ENCODE measurements at regions not wholly inside any gene's neighbourhood (a gene's known extent, or its start where the extent isn't known, plus 50 kb on each side); places are given as distances from the start of the nearest gene placed in this dataset.

DNA sequence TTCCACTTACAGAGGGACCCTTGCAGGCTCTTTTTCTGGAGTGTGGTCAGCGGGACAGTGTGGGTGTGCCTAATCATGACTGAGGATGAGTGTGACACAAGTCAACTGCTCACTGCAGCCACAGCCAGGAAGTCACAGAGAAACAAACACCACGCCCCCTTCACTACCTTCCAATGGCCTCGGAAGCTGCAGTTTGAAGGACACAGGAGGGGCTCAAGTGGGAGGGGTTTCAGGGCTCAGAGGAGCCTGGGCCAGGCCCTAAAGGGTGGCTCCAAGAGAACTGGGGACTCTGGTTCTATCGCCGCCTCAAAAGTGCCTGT, 116.2 kb upstream of the SDK2 start:
- TF ChIP-seq CTCF (IDR thresholded peaks at IDR 0.05; ENCODE audit: extremely low read depth, insufficient read depth, missing control alignments): no peak
- in situ Hi-C loops (cut with MboI; ENCODE audit: low pct_unique_long_range_greater_than_20kb, low sequenced_read_pairs, unreplicated experiment): no loop called here
- no peak for DNase-seq (ENCODE audit: low spot score)

GRCh38 chr17:73765824-73766563, 121.7 kb upstream of the SDK2 start:
- in situ Hi-C loops (cut with MboI; ENCODE audit: low pct_unique_long_range_greater_than_20kb, low sequenced_read_pairs, unreplicated experiment): no loop called here
- TF ChIP-seq CTCF (IDR thresholded peaks at IDR 0.05; ENCODE audit: extremely low read depth, insufficient read depth, missing control alignments): no peak
- DNase-seq (ENCODE audit: low spot score): no peak

DNA sequence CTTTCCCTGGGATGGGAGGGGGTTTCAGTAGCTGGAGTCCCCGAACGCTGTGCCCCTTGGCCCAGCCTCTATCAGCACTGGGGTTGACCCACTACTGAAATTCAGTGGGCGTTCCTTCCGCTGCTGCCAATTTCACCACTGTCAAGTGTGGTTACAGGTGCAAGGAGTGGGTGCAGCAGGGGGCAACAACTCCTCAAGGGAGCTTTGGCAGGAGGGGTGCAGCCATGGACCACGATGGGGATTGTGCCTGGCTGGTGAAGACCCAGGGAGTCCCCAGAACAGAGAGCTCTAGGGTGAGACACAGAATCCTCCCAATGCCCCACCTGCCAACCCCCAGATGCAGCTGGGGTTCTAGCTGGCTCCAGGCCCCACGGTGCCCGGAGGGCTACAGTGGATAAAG, 123.5 kb upstream of the SDK2 start:
- in situ Hi-C loops (cut with MboI; ENCODE audit: low pct_unique_long_range_greater_than_20kb, low sequenced_read_pairs, unreplicated experiment): no loop called here
- no peak for TF ChIP-seq CTCF (IDR thresholded peaks at IDR 0.05; ENCODE audit: extremely low read depth, insufficient read depth, missing control alignments)

GRCh38 chr17:73768691-73769090, 124.4 kb upstream of the SDK2 start:
- DNase-seq (ENCODE audit: low spot score): no peak
- in situ Hi-C loops (cut with MboI; ENCODE audit: low pct_unique_long_range_greater_than_20kb, low sequenced_read_pairs, unreplicated experiment): no loop called here
- TF ChIP-seq CTCF (IDR thresholded peaks at IDR 0.05; ENCODE audit: extremely low read depth, insufficient read depth, missing control alignments): no peak

More for the DNA sequence above, 123.5 kb upstream of the SDK2 start:
- no peak for DNase-seq (ENCODE audit: low spot score)

- TF ChIP-seq CTCF (IDR thresholded peaks at IDR 0.05; ENCODE audit: extremely low read depth, insufficient read depth, missing control alignments): no peak
- in situ Hi-C loops (cut with MboI; ENCODE audit: low pct_unique_long_range_greater_than_20kb, low sequenced_read_pairs, unreplicated experiment): no loop called here
- no peak for DNase-seq (ENCODE audit: low spot score)
Observed at GRCh38 chr17:73769479-73769878, 125.2 kb upstream of the SDK2 start.

- TF ChIP-seq CTCF (IDR thresholded peaks at IDR 0.05; ENCODE audit: extremely low read depth, insufficient read depth, missing control alignments): no peak
- in situ Hi-C loops (cut with MboI; ENCODE audit: low pct_unique_long_range_greater_than_20kb, low sequenced_read_pairs, unreplicated experiment): no loop called here
- no peak for DNase-seq (ENCODE audit: low spot score)
Observed at GRCh38 chr17:73770115-73770848, 126.0 kb upstream of the SDK2 start.

All from GM13977 (cell line).